ENCODE measurements at regions not wholly inside any gene's neighbourhood (a gene's known extent, or its start where the extent isn't known, plus 50 kb on each side); places are given as distances from the start of the nearest gene placed in this dataset.
"Not testable (repeated sequence)": the region's sequence is repeated elsewhere in the genome, so short reads cannot be mapped to it uniquely, and the experiment has no call there.

GRCh38 chr13:18837986-18838629 is 343.5 kb downstream of the TUBA3C start:
- H3K9me3 ChIP-seq (replicated peaks; ENCODE audit: control insufficient read depth, insufficient read depth, low read length); in situ Hi-C loops (cut with MboI); POLR2A ChIA-PET; H2AFZ ChIP-seq (ENCODE audit: control insufficient read depth, low read depth, low read length); FAIRE-seq; intact Hi-C loops (cut with micrococcal nuclease; ENCODE audit: unreplicated experiment); ATAC-seq; H3K4me2 ChIP-seq (ENCODE audit: control insufficient read depth, insufficient read depth); RAD21 ChIA-PET (ENCODE audit: unreplicated experiment); H4K20me1 ChIP-seq (ENCODE audit: control insufficient read depth, insufficient read depth); H3K4me3 ChIP-seq; H3K9ac ChIP-seq (ENCODE audit: control insufficient read depth, insufficient read depth, low read length); SMC1A ChIA-PET (ENCODE audit: uncharacterized antibody, unreplicated experiment); H3K79me2 ChIP-seq (ENCODE audit: control insufficient read depth, insufficient read depth, low read length); DNase-seq (ENCODE audit: low read depth, low spot score); BruUV-seq (replicated peaks); H3K27ac ChIP-seq (ENCODE audit: control insufficient read depth, insufficient read depth); H3K4me1 ChIP-seq (ENCODE audit: control insufficient read depth, insufficient read depth, low read length); CTCF ChIA-PET; H3K36me3 ChIP-seq (ENCODE audit: control insufficient read depth in 2 of 2, insufficient read depth in 2 of 2, low read length in 1 of 2); H3K27me3 ChIP-seq (replicated peaks in 1 of 2; ENCODE audit: control insufficient read depth in 2 of 2, insufficient read depth in 2 of 2, low read length in 1 of 2): not testable (repeated sequence)
- WGBS (ENCODE audit: insufficient coverage, insufficient replicate concordance, low lambda C conversion rate, missing lambda C conversion rate), result 60% methylated on average over 16 of the region's 17 CpGs

- ATAC-seq; H3K4me3 ChIP-seq; POLR2A ChIA-PET; H3K9me3 ChIP-seq (replicated peaks; ENCODE audit: control insufficient read depth, insufficient read depth, low read length); H2AFZ ChIP-seq (ENCODE audit: control insufficient read depth, low read depth, low read length); H3K4me1 ChIP-seq (ENCODE audit: control insufficient read depth, insufficient read depth, low read length); DNase-seq (ENCODE audit: low read depth, low spot score); SMC1A ChIA-PET (ENCODE audit: uncharacterized antibody, unreplicated experiment); in situ Hi-C loops (cut with MboI); RAD21 ChIA-PET (ENCODE audit: unreplicated experiment); H3K36me3 ChIP-seq (ENCODE audit: control insufficient read depth in 2 of 2, insufficient read depth in 2 of 2, low read length in 1 of 2); H3K27ac ChIP-seq (ENCODE audit: control insufficient read depth, insufficient read depth); BruUV-seq (replicated peaks); H3K27me3 ChIP-seq (replicated peaks in 1 of 2; ENCODE audit: control insufficient read depth in 2 of 2, insufficient read depth in 2 of 2, low read length in 1 of 2); CTCF ChIA-PET; H3K4me2 ChIP-seq (ENCODE audit: control insufficient read depth, insufficient read depth); H3K79me2 ChIP-seq (ENCODE audit: control insufficient read depth, insufficient read depth, low read length); FAIRE-seq; intact Hi-C loops (cut with micrococcal nuclease; ENCODE audit: unreplicated experiment); H4K20me1 ChIP-seq (ENCODE audit: control insufficient read depth, insufficient read depth); H3K9ac ChIP-seq (ENCODE audit: control insufficient read depth, insufficient read depth, low read length): not testable (repeated sequence)
- WGBS (ENCODE audit: insufficient coverage, insufficient replicate concordance, low lambda C conversion rate, missing lambda C conversion rate), result 88% methylated on average over 22 of the region's 26 CpGs
These were observed 344.4 kb downstream of the TUBA3C start for GRCh38 chr13:18837179-18837745.

DNA sequence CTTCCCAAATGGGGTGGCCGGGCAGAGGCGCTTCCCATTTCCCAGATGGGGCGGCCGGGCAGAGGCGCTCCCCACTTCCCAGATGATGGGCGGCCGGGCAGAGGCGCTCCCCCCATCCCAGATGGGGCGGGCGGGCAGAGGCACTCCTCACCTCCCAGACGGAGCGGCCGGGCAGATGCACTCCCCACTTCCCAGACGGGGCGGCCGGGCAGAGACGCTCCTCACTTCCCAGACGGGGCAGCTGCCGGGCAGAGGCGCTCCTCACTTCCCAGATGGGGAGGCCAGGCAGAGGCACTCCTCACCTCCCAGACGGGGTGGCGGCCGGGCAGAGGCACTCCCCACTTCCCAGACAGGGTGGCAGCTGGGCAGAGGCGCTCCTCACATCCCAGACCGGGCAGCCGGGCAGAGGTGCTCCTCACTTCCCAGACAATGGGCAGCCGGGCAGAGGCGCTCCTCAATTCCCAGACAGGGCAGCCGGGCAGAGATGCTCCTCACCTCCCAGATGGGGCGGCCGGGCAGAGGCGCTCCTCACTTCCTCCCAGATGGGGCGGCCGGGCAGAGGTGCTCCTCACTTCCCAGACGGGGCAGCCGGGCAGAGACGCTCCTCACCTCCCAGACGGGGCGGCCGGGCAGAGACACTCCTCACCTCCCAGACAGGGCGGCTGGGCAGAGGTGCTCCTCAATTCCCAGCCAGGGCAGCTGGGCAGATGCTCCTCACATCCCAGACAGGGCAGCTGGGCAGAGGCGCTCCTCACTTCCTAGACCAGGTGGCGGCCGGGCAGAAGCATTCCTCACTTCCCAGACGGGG is 345.0 kb downstream of the TUBA3C start:
- intact Hi-C loops (cut with micrococcal nuclease; ENCODE audit: unreplicated experiment); H3K4me2 ChIP-seq (ENCODE audit: control insufficient read depth, insufficient read depth); H3K27me3 ChIP-seq (replicated peaks in 1 of 2; ENCODE audit: control insufficient read depth in 2 of 2, insufficient read depth in 2 of 2, low read length in 1 of 2); SMC1A ChIA-PET (ENCODE audit: uncharacterized antibody, unreplicated experiment); H4K20me1 ChIP-seq (ENCODE audit: control insufficient read depth, insufficient read depth); H3K36me3 ChIP-seq (ENCODE audit: control insufficient read depth in 2 of 2, insufficient read depth in 2 of 2, low read length in 1 of 2); H3K9me3 ChIP-seq (replicated peaks; ENCODE audit: control insufficient read depth, insufficient read depth, low read length); POLR2A ChIA-PET; H3K79me2 ChIP-seq (ENCODE audit: control insufficient read depth, insufficient read depth, low read length); BruUV-seq (replicated peaks); H3K27ac ChIP-seq (ENCODE audit: control insufficient read depth, insufficient read depth); H3K9ac ChIP-seq (ENCODE audit: control insufficient read depth, insufficient read depth, low read length); DNase-seq (ENCODE audit: low read depth, low spot score); FAIRE-seq; in situ Hi-C loops (cut with MboI); H2AFZ ChIP-seq (ENCODE audit: control insufficient read depth, low read depth, low read length); H3K4me1 ChIP-seq (ENCODE audit: control insufficient read depth, insufficient read depth, low read length); H3K4me3 ChIP-seq; CTCF ChIA-PET; ATAC-seq; RAD21 ChIA-PET (ENCODE audit: unreplicated experiment): not testable (repeated sequence)
- 67% methylated on average over 34 of the region's 45 CpGs for WGBS (ENCODE audit: insufficient coverage, insufficient replicate concordance, low lambda C conversion rate, missing lambda C conversion rate)

- H3K9me3 ChIP-seq (replicated peaks; ENCODE audit: control insufficient read depth, insufficient read depth, low read length); H3K27ac ChIP-seq (ENCODE audit: control insufficient read depth, insufficient read depth); H3K36me3 ChIP-seq (ENCODE audit: control insufficient read depth in 2 of 2, insufficient read depth in 2 of 2, low read length in 1 of 2); H3K79me2 ChIP-seq (ENCODE audit: control insufficient read depth, insufficient read depth, low read length); POLR2A ChIA-PET; CTCF ChIA-PET; intact Hi-C loops (cut with micrococcal nuclease; ENCODE audit: unreplicated experiment); H3K4me1 ChIP-seq (ENCODE audit: control insufficient read depth, insufficient read depth, low read length); SMC1A ChIA-PET (ENCODE audit: uncharacterized antibody, unreplicated experiment); BruUV-seq (replicated peaks); H2AFZ ChIP-seq (ENCODE audit: control insufficient read depth, low read depth, low read length); H3K27me3 ChIP-seq (replicated peaks in 1 of 2; ENCODE audit: control insufficient read depth in 2 of 2, insufficient read depth in 2 of 2, low read length in 1 of 2); H3K9ac ChIP-seq (ENCODE audit: control insufficient read depth, insufficient read depth, low read length); RAD21 ChIA-PET (ENCODE audit: unreplicated experiment); H4K20me1 ChIP-seq (ENCODE audit: control insufficient read depth, insufficient read depth); H3K4me2 ChIP-seq (ENCODE audit: control insufficient read depth, insufficient read depth); FAIRE-seq; in situ Hi-C loops (cut with MboI); DNase-seq (ENCODE audit: low read depth, low spot score); ATAC-seq; H3K4me3 ChIP-seq: not testable (repeated sequence)
- WGBS (ENCODE audit: insufficient coverage, insufficient replicate concordance, low lambda C conversion rate, missing lambda C conversion rate), result 28% methylated on average over 4 of the region's 5 CpGs
These were observed 345.9 kb downstream of the TUBA3C start for GRCh38 chr13:18835754-18836153.

Data from GM12878 (cell line).